ENCODE measurements at regions not wholly inside any gene's neighbourhood (a gene's known extent, or its start where the extent isn't known, plus 50 kb on each side); places are given as distances from the start of the nearest gene placed in this dataset.

DNA sequence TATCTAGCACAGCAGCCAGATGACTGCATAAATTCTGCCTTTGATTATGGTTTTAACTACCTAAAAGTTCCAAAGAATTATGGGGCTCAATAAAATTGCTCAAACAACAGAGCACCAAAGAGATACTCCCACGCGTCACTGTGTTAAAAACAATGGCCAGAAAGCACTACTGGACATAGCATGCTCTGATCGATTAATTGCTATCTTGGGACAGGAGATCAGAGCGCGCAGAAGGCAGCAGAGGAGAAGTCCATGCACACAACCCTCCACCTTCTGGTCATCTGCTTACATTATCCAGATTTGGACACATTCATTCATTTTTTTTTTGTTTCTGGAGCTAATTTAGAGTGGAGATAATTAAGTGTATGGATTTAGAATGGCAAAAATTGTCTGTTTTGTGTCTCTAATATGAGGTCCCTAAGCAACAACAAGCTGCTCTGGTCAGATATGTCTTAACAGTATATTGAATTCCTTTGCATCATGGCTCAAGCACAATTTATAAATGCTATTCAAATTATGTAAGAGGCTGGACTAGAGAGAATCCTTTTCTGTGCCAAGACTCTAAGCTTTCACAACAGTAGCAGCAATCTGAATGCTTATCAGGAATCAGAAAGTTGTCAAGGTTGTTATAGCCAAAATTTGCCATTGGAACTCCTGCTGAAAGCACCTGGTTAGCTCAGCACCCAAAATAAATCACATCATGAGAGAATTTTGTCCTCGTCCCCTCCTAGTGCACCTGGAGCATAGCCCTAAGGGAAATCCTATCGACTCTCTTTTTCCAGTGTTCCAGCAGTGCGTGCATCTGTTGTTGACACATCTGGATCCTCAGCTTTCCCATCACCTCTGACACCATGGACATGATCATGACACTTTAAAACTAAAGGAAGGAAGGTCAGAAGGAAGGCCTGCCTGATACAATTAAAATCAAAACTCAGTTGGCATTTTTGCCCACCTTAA, 98.6 kb upstream of the HMHB1 start:
- no peak for DNase-seq (ENCODE audit: low read depth)
- in situ Hi-C loops (cut with HindIII; ENCODE audit: low sequenced_read_pairs): no loop called here
- H3K4me3 ChIP-seq (ENCODE audit: low read depth, low read length): no peak overlapping the region
- TF ChIP-seq, protein P1, sequence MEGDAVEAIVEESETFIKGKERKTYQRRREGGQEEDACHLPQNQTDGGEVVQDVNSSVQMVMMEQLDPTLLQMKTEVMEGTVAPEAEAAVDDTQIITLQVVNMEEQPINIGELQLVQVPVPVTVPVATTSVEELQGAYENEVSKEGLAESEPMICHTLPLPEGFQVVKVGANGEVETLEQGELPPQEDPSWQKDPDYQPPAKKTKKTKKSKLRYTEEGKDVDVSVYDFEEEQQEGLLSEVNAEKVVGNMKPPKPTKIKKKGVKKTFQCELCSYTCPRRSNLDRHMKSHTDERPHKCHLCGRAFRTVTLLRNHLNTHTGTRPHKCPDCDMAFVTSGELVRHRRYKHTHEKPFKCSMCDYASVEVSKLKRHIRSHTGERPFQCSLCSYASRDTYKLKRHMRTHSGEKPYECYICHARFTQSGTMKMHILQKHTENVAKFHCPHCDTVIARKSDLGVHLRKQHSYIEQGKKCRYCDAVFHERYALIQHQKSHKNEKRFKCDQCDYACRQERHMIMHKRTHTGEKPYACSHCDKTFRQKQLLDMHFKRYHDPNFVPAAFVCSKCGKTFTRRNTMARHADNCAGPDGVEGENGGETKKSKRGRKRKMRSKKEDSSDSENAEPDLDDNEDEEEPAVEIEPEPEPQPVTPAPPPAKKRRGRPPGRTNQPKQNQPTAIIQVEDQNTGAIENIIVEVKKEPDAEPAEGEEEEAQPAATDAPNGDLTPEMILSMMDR (IDR thresholded peaks at IDR 0.05; ENCODE audit: low read depth, low read length, missing control alignments): no peak

DNA sequence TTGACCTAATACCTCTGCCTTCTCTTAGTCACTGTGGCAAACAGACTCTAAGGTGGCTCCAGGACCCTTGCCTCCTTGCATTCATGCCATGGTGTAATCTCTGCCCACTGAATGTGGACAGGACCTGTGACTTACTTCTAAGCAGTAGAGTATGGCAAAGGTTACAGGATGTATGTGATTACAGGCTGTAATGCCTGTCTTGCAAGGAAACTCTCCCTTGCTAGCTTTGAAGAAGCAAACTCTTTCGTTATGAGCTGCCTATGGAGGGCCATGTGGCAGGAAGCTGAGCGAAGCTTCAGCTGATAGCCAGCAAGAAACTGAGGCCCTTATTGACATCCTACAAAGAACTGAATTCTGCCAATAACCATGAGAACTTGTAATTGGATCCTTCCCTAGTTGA, 103.3 kb upstream of the HMHB1 start:
- TF ChIP-seq, protein P1 (IDR thresholded peaks at IDR 0.05; ENCODE audit: low read depth, low read length, missing control alignments): no peak
- H3K4me3 ChIP-seq (ENCODE audit: low read depth, low read length): no peak overlapping the region
- in situ Hi-C loops (cut with HindIII; ENCODE audit: low sequenced_read_pairs): no loop called here
- no peak for DNase-seq (ENCODE audit: low read depth)

DNA sequence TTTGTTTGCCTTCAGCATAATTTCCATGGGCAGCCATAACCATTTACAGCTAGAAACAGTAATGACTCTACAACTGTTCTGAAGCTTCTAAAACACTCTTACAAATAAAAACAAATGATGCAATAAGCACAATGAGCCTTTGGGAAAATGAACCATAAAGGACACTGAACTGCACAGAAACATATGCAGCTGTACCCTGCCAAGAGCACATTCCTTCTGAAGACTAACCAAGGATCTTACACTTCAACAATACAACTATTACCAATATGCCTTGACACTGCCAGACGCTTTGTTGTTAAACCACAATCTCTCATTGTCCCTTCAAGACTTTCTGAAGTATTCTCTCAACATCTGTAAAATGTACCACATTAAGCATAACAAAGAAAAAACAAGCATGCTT, 104.2 kb upstream of the HMHB1 start:
- in situ Hi-C loops (cut with HindIII; ENCODE audit: low sequenced_read_pairs): no loop called here
- TF ChIP-seq, protein P1 (IDR thresholded peaks at IDR 0.05; ENCODE audit: low read depth, low read length, missing control alignments): no peak
- peak; percentile 91 for DNase-seq (ENCODE audit: low read depth)
- H3K4me3 ChIP-seq (ENCODE audit: low read depth, low read length): no peak overlapping the region

DNA sequence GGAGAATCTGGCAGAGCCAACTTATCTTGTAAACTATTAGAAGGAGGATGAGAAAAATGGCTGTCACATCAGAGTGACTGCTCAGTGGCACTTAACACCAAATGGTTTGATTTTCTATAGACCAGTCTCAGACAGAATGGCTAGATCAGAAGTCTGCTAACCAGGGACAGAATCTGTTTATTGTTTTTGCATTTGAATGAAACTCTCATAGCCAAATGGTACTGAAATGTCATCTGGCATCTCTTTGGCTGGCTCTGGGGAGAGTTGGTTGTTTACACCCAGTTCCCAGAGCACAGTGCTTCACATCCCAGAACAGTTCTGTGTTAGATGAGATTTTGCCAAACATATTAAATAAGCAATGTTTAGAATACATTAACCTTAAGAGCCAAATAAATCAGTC, 106.6 kb upstream of the HMHB1 start:
- TF ChIP-seq, protein P1 (IDR thresholded peaks at IDR 0.05; ENCODE audit: low read depth, low read length, missing control alignments): no peak
- H3K4me3 ChIP-seq (ENCODE audit: low read depth, low read length): no peak overlapping the region
- no peak for DNase-seq (ENCODE audit: low read depth)
- in situ Hi-C loops (cut with HindIII; ENCODE audit: low sequenced_read_pairs): no loop called here

DNA sequence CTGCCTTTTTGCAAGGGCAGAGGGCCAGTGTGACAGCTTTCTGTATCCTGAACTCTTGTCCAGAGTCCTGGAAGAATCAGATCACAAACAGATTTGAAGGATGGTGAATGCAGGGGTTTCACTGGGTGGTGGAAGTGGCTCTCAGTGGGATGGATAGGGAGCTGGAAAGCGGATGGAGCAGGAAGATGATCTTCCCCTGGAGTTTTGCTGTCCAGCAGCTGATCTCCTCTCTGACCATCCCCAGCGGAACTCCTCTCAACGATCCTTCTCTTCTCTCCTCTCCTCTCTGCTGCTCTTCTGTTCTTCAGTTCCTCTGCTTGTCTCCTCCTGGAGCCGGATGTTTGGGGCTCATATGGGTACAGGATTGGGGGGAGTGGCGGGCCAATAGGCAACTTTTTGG, 108.3 kb upstream of the HMHB1 start:
- in situ Hi-C loops (cut with HindIII; ENCODE audit: low sequenced_read_pairs): no loop called here
- H3K4me3 ChIP-seq (ENCODE audit: low read depth, low read length): no peak overlapping the region
- TF ChIP-seq, protein P1 (IDR thresholded peaks at IDR 0.05; ENCODE audit: low read depth, low read length, missing control alignments): no peak
- DNase-seq (ENCODE audit: low read depth): no peak

DNA sequence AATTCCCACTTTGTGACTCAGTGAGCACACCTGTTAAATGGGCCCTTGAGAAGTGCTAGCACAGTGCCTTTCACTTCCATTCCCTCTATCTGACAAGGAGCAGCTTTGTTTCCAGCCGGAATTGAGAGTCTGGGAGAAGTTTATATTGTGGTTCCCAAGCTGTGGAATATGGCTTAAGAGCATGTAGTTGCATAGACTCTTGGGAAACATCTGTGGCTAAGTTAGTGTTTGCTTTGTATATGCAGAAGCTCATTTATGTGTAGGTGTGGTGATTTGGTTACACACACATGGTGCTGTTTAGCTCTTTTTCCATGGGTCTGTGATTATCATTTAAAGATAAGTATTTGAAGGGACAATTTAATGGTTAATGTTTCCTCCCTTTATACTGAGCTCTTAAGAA, 110.5 kb upstream of the HMHB1 start:
- no peak overlapping the region for H3K4me3 ChIP-seq (ENCODE audit: low read depth, low read length)
- no peak for DNase-seq (ENCODE audit: low read depth)
- TF ChIP-seq, protein P1 (IDR thresholded peaks at IDR 0.05; ENCODE audit: low read depth, low read length, missing control alignments): no peak
- in situ Hi-C loops (cut with HindIII; ENCODE audit: low sequenced_read_pairs): no loop called here
